ENCODE measurements at regions not wholly inside any gene's neighbourhood (a gene's known extent, or its start where the extent isn't known, plus 50 kb on each side); places are given as distances from the start of the nearest gene placed in this dataset.

- no peak for TF ChIP-seq EZH2 (IDR thresholded peaks at IDR 0.05; ENCODE audit: borderline replicate concordance)
- TF ChIP-seq, protein P1, sequence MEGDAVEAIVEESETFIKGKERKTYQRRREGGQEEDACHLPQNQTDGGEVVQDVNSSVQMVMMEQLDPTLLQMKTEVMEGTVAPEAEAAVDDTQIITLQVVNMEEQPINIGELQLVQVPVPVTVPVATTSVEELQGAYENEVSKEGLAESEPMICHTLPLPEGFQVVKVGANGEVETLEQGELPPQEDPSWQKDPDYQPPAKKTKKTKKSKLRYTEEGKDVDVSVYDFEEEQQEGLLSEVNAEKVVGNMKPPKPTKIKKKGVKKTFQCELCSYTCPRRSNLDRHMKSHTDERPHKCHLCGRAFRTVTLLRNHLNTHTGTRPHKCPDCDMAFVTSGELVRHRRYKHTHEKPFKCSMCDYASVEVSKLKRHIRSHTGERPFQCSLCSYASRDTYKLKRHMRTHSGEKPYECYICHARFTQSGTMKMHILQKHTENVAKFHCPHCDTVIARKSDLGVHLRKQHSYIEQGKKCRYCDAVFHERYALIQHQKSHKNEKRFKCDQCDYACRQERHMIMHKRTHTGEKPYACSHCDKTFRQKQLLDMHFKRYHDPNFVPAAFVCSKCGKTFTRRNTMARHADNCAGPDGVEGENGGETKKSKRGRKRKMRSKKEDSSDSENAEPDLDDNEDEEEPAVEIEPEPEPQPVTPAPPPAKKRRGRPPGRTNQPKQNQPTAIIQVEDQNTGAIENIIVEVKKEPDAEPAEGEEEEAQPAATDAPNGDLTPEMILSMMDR (IDR thresholded peaks at IDR 0.05; ENCODE audit: poor library complexity): no peak
Observed at GRCh38 chr15:55015093-55015445, 181.7 kb downstream of the RSL24D1 start.

Data from hepatocyte (in vitro differentiated cells).